Upper lobe of left lung (tissue), 6 donors: ENCODE measurements at regions not wholly inside any gene's neighbourhood (a gene's known extent, or its start where the extent isn't known, plus 50 kb on each side); places are given as distances from the start of the nearest gene placed in this dataset.
A peak's percentile ranks its signal among the peaks of the same experiment; 100 is the strongest.

Experiments
- ATAC-seq, 2 donors: fragments of 200-7000 bp; cut with Tn5 transposase; one replicate each; pipeline ENCODE4 v1.9.1; 2022; ENCODE audit warnings: mild to moderate bottlenecking in 2 of 2, moderate library complexity in 2 of 2; ENCODE audit not compliant: low FRiP score in 2 of 2
- DNase-seq, 2 donors: peaks; one replicate each; pipeline ENCODE4 v3.0.0-alpha.2; 2019 to 2020
- H3K27ac ChIP-seq, 4 donors: fragments of 200-600 bp; sonication (generic); one replicate each; pipeline ENCODE4 v1.5.1; 2016 to 2019
- H3K27me3 ChIP-seq, 4 donors: fragments of 200-600 bp; sonication (generic); one replicate each; pipeline ENCODE4 v1.5.1; 2017 to 2019
- H3K36me3 ChIP-seq, 4 donors: fragments of 200-600 bp; sonication (generic); one replicate each; pipeline ENCODE4 v1.5.1; 2016 to 2019
- H3K4me1 ChIP-seq, 4 donors: fragments of 200-600 bp; sonication (generic); one replicate each; pipeline ENCODE4 v1.5.1; 2018 to 2019
- H3K4me3 ChIP-seq, 4 donors: fragments of 200-600 bp; sonication (generic); one replicate each; pipeline ENCODE4 v1.5.1; 2017 to 2019; ENCODE audit warnings: mild to moderate bottlenecking in 2 of 4, moderate library complexity in 1 of 4
- H3K9me3 ChIP-seq, 4 donors: fragments of 200-600 bp; sonication (generic); one replicate each; pipeline ENCODE4 v1.5.1; 2018 to 2019
- EP300 ChIP-seq, 4 donors: sonication (generic); formaldehyde crosslinking; IDR thresholded peaks; one replicate each; pipeline ENCODE4 v1.5.1; 2017; ENCODE audit warnings: antibody characterized with exemption in 4 of 4, control low read depth in 2 of 4
- POLR2A ChIP-seq, 4 donors: fragments of 450-650 bp; IDR thresholded peaks; one replicate each; pipeline ENCODE4 v1.5.1; 2016 to 2017; ENCODE audit warnings: antibody characterized with exemption in 4 of 4, mild to moderate bottlenecking in 2 of 4
- POLR2AphosphoS5 ChIP-seq, 2 donors: sonication (generic); formaldehyde crosslinking; IDR thresholded peaks; one replicate each; pipeline ENCODE4 v1.5.1; 2017; ENCODE audit warnings: antibody characterized with exemption in 2 of 2
- WGBS, 2 donors: methylation state at CpG; one replicate each; pipeline ENCODE4 v1.1.5; 2017 to 2018; 5-methylcytosine and 5-hydroxymethylcytosine counted together
- TF ChIP-seq, protein P1 (sequence below), 6 experiments: fragments of 450-650 bp in 4 of 6; fragments of 200-600 bp in 2 of 6; sonication (generic) in 2 of 6; IDR thresholded peaks; one replicate each; pipeline ENCODE4 v1.5.1; 2016 to 2019; ENCODE audit warnings: antibody characterized with exemption in 6 of 6
- donor health status: DM: no; HTN: no; CAD: no; lungs with moderate emphysema.
- donor health status: DM: no; HTN: yes; CAD: no; lungs with severe emphysema.

DNA sequence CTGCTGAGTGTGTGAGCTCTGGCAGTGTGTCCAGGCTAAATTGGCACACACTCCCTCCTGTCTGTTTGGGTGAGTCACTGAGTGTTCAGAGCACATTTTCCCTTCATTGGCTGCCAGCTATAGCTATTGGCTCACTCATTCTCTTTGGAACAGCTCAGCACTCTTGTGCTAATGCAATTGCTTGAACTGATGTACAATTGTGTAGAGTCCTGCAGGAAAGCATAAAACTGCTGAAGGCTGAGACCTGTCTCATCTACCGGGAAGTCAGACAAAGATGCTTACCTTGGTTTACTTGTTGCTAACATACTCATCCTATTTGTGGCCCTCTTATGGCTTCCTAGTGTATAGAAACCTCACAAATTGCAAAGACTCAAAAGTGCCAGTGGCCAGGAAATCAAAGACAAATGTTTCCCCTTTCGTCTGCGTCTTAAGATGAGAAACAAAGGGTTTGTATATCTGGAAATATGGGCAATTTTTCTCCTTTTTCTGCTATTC lies 351.0 kb downstream of the BCKDHB start:
- Histone ChIP-seq H3K36me3 (no peaks in the 10 kb centered on the region), H3K27ac (no peak overlapping the region), H3K4me3 (no peak overlapping the region), H3K27me3 (no peaks in the 10 kb centered on the region), H3K4me1 (peaks cover 0 to 4% (median 3%) of the 10 kb centered on the region in 4 donors), H3K9me3 (no peaks in the 10 kb centered on the region)
- TF ChIP-seq POLR2AphosphoS5 (IDR thresholded peaks at IDR 0.05), result peak in 1 of 2 donors; percentile 12
- TF ChIP-seq EP300 (IDR thresholded peaks at IDR 0.05), result no peak
- TF ChIP-seq, protein P1, sequence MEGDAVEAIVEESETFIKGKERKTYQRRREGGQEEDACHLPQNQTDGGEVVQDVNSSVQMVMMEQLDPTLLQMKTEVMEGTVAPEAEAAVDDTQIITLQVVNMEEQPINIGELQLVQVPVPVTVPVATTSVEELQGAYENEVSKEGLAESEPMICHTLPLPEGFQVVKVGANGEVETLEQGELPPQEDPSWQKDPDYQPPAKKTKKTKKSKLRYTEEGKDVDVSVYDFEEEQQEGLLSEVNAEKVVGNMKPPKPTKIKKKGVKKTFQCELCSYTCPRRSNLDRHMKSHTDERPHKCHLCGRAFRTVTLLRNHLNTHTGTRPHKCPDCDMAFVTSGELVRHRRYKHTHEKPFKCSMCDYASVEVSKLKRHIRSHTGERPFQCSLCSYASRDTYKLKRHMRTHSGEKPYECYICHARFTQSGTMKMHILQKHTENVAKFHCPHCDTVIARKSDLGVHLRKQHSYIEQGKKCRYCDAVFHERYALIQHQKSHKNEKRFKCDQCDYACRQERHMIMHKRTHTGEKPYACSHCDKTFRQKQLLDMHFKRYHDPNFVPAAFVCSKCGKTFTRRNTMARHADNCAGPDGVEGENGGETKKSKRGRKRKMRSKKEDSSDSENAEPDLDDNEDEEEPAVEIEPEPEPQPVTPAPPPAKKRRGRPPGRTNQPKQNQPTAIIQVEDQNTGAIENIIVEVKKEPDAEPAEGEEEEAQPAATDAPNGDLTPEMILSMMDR (IDR thresholded peaks at IDR 0.05), result no peak
- TF ChIP-seq POLR2A (IDR thresholded peaks at IDR 0.05), result no peak
- WGBS, 2 donors, result 45 to 77% methylated on average over 3 of the region's 3 CpGs
- DNase-seq (peak in 1 of 2 donors; percentile 43), ATAC-seq (peak; percentile 82 to 90)

DNA sequence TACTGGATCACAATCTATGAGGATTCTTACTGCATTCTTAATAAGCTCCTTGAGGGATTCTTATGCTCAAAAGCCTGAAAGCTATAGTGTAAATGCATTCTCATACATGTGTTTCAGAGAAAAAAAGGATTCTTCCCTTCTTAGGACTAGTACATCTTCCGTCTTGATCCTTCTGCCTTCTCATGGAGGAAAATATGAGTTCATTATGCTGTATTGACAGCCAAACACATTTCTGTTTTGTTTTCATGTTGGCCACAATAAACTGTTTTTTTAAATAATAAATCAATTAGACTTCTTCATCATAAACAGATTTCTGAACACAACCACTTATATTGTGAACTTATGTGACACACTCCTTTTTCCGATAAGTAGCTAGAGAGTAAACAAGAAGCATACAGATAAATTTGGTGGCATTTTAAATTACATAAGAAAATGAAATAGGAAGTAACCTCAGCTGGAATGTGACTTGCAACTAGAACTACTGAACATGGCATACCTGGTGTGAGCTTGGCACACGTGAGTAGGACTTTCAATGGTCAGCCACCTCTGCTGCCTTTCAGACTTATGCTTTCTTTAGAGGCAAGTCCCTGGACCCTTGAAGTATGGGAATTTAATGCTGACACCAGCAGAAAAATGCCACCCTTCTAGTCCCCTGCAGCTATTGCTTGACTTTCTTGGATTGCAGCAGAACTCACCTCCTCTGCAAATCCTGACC lies 350.4 kb downstream of the BCKDHB start:
- peaks cover 0 to 4% (median 3%) of the 10 kb centered on the region in 4 donors for H3K4me1 ChIP-seq
- ATAC-seq (no peak), DNase-seq (no peak)
- no peak overlapping the region for H3K4me3 ChIP-seq
- 82 to 83% methylated on average over 3 of the region's 3 CpGs for WGBS, 2 donors
- TF ChIP-seq EP300 (IDR thresholded peaks at IDR 0.05) (no peak), POLR2AphosphoS5 (IDR thresholded peaks at IDR 0.05) (no peak), POLR2A (IDR thresholded peaks at IDR 0.05) (no peak)
- TF ChIP-seq, protein P1 (IDR thresholded peaks at IDR 0.05), result no peak
- H3K36me3 ChIP-seq, result no peaks in the 10 kb centered on the region
- H3K27ac ChIP-seq, result no peak overlapping the region
- H3K9me3 ChIP-seq, result no peaks in the 10 kb centered on the region
- H3K27me3 ChIP-seq, result no peaks in the 10 kb centered on the region

DNA sequence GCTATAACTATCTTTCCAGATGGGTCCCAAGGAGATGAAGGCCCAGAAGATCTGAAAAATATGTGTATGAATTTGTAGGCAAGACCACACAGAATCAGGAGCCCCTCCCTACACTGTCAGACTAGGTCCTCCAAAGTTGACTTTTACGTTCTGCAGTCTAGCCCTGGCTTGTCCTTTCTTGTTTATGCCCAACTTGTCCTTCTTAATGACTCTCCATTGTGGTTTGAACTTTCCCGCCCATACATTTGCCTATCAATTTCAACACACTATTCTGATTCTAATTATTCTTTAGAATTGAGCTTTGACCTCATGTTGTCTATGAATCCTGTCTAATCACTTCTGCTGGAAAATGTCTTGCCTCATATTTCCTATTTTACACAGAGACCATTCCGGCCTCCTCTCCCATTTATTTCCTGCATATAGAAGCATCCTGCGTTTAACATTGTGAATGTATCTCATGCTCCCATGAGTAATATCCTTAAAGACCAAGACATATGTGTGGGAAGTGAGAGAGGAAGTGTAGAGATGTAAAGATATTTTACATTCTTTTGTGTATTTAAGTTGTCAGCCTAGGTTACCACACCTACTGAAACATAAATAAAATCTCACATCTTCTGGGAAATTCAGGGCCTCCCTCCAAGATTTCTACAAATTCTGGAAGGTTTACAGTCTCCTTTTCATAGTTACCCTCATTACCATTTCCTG lies 348.3 kb downstream of the BCKDHB start:
- no peak for ATAC-seq
- no peak for DNase-seq
- H3K4me3 ChIP-seq, result no peak overlapping the region
- H3K36me3 ChIP-seq, result no peaks in the 10 kb centered on the region
- H3K4me1 ChIP-seq, result peaks cover 0 to 4% (median 3%) of the 10 kb centered on the region in 4 donors
- H3K9me3 ChIP-seq, result no peaks in the 10 kb centered on the region
- TF ChIP-seq EP300 (IDR thresholded peaks at IDR 0.05) (no peak), POLR2A (IDR thresholded peaks at IDR 0.05) (no peak), POLR2AphosphoS5 (IDR thresholded peaks at IDR 0.05) (no peak)
- TF ChIP-seq, protein P1 (IDR thresholded peaks at IDR 0.05), result no peak
- H3K27me3 ChIP-seq, result no peaks in the 10 kb centered on the region
- no peak overlapping the region for H3K27ac ChIP-seq
- WGBS, 2 donors, result 75 to 86% methylated on average over 4 of the region's 4 CpGs

DNA sequence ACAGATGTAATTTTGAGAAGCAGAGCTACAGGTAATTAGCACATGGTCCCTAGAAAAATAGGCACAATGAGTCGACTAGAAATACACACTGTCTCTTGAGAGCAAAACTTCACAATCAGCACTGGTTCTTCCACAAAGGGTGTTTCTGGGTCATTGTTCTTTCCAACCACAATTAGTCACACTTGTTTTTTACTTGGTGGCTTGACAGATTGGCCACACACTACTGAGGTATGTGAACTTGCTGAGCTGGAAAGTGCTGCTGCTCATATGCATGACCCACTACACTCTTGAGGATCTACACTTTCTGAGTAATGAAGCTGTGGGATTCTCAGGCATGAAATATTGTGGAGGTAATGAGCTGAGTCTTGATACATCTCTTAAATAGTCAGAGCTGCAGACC lies 347.7 kb downstream of the BCKDHB start:
- ATAC-seq (peak in 1 of 2 donors; percentile 51), DNase-seq (no peak)
- H3K4me1 ChIP-seq, result peaks cover 0 to 4% (median 3%) of the 10 kb centered on the region in 4 donors
- H3K4me3 ChIP-seq, result no peak overlapping the region
- no peaks in the 10 kb centered on the region for H3K9me3 ChIP-seq
- H3K27ac ChIP-seq, result no peak overlapping the region
- no peaks in the 10 kb centered on the region for H3K36me3 ChIP-seq
- 21 to 48% methylated on average over 1 of the region's 1 CpG for WGBS, 2 donors
- H3K27me3 ChIP-seq, result no peaks in the 10 kb centered on the region
- TF ChIP-seq, protein P1 (IDR thresholded peaks at IDR 0.05), result no peak
- TF ChIP-seq POLR2AphosphoS5 (IDR thresholded peaks at IDR 0.05) (no peak), EP300 (IDR thresholded peaks at IDR 0.05) (no peak), POLR2A (IDR thresholded peaks at IDR 0.05) (no peak)
